ENCODE measurements at regions not wholly inside any gene's neighbourhood (a gene's known extent, or its start where the extent isn't known, plus 50 kb on each side); places are given as distances from the start of the nearest gene placed in this dataset.

DNA sequence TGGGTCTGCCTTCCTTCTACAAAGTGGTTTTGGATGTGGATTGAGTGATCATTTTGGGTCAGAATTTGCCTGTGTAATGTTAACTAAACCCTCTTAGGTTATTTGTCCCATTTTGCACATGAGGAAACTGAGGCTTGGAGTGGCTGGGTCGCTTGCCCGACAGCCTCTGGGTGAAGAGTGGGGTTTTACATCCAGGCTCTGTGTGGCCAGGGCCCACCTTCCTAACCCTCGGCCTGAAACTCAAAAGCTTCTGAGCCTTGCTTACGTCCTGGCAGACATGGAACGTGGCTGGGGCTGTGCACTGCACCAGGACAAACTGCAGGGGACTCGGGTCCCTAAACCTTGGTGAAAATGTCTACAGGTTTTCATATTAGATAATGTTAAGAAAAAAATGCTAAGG, 542.4 kb downstream of the TBC1D22A start:
- TF ChIP-seq, protein P1, sequence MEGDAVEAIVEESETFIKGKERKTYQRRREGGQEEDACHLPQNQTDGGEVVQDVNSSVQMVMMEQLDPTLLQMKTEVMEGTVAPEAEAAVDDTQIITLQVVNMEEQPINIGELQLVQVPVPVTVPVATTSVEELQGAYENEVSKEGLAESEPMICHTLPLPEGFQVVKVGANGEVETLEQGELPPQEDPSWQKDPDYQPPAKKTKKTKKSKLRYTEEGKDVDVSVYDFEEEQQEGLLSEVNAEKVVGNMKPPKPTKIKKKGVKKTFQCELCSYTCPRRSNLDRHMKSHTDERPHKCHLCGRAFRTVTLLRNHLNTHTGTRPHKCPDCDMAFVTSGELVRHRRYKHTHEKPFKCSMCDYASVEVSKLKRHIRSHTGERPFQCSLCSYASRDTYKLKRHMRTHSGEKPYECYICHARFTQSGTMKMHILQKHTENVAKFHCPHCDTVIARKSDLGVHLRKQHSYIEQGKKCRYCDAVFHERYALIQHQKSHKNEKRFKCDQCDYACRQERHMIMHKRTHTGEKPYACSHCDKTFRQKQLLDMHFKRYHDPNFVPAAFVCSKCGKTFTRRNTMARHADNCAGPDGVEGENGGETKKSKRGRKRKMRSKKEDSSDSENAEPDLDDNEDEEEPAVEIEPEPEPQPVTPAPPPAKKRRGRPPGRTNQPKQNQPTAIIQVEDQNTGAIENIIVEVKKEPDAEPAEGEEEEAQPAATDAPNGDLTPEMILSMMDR (IDR thresholded peaks at IDR 0.05; ENCODE audit: insufficient read depth, low read length) = no peak
- TF ChIP-seq GABPA (IDR thresholded peaks at IDR 0.05; ENCODE audit: low read depth) = no peak
- TF ChIP-seq, protein P2, sequence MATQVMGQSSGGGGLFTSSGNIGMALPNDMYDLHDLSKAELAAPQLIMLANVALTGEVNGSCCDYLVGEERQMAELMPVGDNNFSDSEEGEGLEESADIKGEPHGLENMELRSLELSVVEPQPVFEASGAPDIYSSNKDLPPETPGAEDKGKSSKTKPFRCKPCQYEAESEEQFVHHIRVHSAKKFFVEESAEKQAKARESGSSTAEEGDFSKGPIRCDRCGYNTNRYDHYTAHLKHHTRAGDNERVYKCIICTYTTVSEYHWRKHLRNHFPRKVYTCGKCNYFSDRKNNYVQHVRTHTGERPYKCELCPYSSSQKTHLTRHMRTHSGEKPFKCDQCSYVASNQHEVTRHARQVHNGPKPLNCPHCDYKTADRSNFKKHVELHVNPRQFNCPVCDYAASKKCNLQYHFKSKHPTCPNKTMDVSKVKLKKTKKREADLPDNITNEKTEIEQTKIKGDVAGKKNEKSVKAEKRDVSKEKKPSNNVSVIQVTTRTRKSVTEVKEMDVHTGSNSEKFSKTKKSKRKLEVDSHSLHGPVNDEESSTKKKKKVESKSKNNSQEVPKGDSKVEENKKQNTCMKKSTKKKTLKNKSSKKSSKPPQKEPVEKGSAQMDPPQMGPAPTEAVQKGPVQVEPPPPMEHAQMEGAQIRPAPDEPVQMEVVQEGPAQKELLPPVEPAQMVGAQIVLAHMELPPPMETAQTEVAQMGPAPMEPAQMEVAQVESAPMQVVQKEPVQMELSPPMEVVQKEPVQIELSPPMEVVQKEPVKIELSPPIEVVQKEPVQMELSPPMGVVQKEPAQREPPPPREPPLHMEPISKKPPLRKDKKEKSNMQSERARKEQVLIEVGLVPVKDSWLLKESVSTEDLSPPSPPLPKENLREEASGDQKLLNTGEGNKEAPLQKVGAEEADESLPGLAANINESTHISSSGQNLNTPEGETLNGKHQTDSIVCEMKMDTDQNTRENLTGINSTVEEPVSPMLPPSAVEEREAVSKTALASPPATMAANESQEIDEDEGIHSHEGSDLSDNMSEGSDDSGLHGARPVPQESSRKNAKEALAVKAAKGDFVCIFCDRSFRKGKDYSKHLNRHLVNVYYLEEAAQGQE (IDR thresholded peaks at IDR 0.05; ENCODE audit: insufficient replicate concordance, low read depth) = no peak
- no peak for TF ChIP-seq POLR2AphosphoS5 (IDR thresholded peaks at IDR 0.05; ENCODE audit: low read depth)
- TF ChIP-seq SPI1 (IDR thresholded peaks at IDR 0.05; ENCODE audit: borderline replicate concordance, low read depth) = no peak

Data from HL-60 (cell line).